Endometrium (tissue), 2 donors: ENCODE measurements at regions not wholly inside any gene's neighbourhood (a gene's known extent, or its start where the extent isn't known, plus 50 kb on each side); places are given as distances from the start of the nearest gene placed in this dataset.
A peak's percentile ranks its signal among the peaks of the same experiment; 100 is the strongest.
"Not testable (repeated sequence)": the region's sequence is repeated elsewhere in the genome, so short reads cannot be mapped to it uniquely, and the experiment has no call there.

Source experiments
- FAIRE-seq: peaks from 2 replicates; lab custom pipeline; 2012; peaks lifted over from hg19 to GRCh38; lab: Jason Lieb, UNC
- donor health status: control.
- donor health status: control.

DNA sequence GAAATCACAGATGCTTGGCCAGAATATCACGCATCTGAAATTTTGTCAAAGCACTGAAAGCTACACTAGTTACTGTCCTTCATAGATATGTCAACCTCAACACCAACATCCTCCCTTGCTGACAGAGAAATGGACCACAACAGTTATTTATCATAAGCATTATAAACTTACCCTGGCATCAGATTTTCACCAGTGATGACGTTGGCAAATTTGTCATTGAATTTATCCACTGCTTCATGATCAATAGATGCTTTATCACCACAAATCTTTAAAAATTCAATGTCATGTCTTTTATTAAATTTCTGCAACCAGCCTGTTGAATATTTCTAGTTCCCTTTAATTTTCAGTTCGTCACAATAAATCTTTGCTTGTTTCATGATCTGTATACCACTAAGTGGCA is 205.7 kb downstream of the GJA1 start:
- FAIRE-seq: no peak

DNA sequence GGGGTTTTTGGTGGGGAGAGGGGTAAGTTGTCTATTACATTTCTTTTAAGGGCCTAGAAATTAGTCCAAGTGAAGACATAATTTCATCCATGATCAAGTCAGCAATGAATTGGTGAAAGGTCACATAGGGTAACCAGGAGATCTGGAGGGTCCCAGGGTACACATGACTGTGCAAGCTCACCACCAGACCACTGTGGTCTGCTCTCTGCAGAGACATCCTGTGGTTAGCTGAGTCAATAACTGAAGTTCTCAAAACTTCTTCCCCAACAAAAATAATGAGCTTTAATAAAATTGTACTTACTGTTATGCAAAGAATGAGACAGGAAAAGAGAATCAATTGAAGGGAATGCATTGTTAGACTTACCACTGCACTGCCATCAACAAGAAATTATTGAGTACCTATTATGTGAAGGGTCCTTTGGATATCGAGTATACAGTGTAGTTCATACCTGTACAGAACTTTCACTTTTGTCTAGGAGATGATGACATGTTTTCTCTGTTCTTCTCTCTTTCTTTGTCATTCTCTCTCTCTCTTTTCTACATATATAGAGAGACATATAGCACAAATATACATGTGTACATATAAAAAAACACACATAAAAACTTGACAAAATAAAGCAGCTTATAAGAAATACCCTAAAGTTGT is 209.8 kb downstream of the GJA1 start:
- no peak for FAIRE-seq

DNA sequence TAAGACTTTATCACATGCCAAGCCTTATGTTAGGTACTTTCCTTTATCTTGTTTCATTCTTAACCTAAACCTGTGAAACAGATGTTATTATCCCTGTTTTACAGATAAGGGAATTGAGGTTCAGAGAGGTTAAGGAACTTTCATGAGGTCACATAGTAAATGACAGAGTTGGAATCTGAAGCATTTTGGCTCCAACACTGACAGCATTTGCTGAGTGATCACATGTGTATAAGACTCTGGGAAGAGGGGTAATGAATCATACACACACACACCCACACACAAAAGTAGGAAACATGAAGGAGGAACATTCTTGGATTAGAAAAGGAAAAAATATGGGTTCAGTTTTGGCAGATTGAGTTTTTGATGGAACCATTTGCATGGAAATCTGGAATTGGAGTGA is 212.5 kb downstream of the GJA1 start:
- no peak for FAIRE-seq

DNA sequence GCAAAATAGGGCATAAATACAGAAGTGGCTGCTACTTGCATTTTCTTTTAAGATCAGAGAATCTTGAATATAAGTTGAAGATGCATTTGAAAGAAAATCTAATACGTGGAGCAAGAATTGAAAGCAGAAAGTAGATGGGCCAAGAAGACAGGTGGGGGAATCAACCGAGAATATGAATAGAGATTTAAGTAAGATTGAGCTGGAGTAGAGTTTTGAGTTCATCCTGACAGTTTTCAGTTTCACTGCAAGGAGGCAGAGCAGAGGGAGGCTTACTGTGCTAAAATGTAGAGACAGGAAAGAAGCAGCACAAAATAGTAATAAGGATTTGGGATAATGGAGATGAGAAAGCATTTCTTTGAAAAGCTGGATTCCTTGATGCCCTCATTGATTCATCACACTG is 214.5 kb downstream of the GJA1 start:
- no peak for FAIRE-seq

DNA sequence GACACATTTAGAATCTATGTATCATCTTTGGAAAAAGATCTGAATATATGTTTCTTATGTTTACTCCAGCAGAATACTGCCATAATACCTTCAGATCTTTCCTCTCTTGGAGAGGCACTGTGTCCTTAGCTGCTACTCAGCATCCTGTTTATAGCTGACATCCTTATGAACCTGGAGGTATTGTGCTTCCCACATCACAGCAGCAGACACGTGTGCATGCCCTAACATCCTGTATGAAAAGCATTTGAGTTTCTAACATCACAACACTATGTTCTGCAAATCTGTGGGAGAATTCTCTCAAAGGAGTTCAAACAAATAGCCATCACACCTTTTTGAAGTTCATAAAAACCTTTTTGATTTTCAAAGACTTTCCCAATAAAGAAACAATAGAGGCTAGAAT is 216.0 kb downstream of the GJA1 start:
- FAIRE-seq: no peak

DNA sequence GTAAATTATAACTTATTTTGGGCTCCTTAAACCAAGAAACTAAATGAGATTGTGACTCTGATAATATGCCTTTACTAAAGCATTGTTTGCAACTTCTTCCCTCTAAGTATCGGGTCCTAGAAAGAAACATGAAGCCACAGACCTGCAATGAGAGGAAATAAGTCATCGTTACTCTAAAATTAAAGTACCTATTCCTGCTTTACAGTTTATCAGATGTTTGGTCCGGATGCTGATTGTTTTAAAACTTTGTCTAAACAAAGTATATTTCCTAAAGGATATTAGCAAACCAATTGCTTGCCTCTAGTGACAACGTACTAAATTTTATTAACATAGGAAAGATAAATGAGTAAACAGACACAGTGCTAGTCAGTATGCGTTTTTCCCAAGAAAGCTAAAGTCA is 216.8 kb downstream of the GJA1 start:
- FAIRE-seq: no peak

DNA sequence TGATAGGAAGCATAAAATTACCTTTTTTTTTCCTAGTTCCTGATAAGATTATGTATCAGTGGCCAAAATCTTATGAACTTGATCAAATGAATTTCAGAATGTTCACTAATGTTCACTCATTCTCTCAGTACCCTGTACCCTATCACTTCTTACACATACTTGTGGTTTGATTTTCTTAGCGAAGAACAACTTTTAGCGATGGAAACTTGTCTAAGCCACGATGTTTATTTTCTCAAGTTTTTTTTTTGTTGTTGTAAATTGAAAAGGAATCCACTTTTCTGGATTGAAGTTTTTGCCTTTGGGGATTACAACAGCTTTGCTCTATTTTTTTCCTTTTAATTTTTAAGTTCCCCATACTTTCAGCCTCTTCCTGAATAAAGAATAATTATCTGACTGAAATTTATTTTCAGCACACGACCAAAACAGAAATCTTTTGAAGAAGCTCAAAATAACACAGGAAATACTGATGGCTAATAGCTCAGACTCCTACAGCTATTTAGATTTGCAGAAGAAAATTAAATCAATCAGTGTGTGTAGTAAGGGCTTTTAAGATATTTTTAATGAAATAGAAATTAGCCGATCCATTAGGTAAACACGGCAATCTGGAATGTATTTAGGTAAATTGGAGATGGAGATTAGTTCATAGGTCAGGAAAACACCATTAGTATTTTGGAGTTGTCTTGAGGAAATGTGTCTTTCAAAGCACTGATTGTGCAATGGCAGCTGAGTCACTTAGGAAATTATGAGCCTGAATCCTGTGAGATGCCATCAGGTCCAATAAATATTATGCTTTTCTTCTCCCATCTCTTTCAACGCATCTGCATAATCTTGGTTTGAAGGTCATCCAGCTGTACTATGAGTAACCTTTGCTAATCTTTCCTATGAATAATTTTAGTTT is 217.5 kb downstream of the GJA1 start:
- peak; percentile 94 for FAIRE-seq

DNA sequence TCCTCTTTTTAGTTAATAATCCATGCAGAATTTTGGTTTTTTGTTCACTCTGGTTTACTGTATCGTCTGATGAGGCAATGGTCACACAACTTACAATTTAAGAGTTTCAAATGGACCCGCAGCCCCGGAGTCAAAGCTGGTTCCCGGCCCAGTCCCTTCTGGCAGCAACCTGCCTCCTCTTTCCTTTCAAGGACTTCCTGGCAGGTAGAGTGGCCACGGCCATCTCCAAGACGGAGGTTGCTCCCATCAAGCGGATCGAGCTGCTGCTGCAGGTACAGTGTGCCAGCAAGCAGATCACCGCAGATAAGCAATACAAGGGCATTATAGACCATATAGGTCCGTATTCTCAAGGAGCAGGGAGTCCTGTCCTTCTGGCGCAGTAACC is 218.2 kb downstream of the GJA1 start:
- FAIRE-seq: no peak

DNA sequence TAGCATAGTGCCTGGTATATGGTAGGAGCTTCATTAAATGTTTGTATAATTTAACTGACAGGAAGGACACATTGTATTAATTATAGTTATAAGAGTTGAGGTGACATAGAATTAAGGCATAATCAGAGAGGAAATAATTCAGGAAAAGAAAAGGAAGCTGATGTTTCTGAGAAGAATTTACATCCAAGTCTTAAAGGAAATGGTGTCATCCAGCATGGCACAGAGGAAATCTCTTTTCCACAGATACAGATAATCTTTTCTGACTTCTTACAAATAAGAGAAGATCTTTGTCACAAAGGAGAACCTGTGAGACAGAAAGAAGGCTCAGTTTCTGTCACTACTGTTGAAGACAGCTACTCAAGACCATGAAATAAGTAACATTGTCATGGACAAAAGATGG is 222.5 kb downstream of the GJA1 start:
- no peak for FAIRE-seq

DNA sequence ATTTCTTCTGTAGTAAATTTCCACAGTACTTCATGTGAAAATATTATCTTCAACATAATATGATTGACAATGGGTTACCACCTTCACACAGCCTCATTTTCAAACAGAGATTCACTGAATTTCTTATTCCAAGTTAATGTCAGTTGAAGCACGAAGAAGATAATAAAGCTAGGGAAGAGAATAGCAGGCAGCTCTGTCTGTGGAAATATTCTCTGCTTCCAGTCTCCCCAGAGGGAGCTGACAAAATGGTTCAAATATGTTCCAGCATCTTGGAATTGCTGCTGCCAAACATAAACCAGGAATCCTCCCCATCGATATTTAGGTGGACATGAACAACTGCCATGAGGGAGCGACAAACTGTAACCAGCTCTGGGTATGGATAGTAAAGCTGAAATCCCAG is 224.8 kb downstream of the GJA1 start:
- FAIRE-seq: no peak

DNA sequence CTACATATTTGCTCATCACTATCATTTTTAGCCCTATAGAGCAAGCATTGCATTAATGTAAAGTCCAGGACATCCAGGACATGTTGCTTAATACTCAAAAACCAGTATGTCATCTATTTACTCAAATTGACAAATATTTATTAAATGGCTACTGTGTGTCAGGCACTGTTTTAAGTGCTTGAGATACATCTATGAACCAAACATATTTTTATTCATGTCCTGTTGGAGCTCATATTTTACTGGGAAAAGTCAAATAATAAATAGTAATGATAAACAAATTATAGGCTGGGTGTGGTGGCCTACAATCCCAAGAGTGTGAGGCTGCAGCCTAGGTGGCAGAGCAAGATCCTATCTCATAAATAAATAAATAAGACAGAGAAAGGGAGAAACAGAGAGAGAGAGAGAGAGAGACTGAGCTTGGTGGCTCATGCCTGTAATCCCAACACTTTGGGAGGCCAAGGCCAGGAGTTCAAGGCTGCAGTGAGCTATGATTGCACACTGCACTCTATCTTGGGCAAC is 227.9 kb downstream of the GJA1 start:
- no peak for FAIRE-seq

DNA sequence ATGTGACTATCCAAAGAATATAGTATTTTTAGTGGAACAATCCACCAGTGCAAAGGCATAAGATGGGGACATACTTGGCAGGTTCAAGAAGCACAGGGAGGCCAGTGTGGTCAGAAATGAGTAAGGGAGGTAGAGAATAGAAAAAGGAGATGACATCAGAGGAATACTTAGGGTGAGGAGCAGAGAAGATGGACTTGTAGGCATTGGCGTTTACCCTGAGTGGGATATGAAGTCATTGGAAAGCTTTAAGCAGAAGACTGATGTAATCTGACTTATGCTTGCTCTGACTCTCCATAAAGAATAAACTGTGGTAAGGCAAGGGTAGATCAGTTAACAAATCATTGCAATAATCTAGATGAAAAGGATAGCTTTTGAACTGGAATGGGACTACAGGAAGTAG is 228.7 kb downstream of the GJA1 start:
- FAIRE-seq: no peak

DNA sequence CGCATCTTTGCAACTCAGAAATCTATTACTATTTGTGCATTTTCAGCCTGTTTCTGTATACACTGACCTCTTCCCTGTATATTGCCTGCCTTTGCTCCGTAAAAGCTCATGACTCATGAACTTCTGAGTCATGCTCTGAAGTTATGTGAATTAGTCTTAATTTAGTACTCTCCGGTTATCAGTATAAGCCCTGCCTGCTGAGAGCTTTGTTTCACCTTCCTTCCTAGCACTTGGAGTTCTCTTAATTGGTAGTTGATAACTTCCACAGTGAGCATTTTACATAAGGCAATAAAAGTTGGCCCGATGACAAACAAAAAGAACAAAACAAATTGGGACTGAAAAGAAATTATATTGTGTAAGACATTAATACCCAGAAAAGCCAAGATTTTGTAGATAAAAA is 231.4 kb downstream of the GJA1 start:
- FAIRE-seq: peak; percentile 33

DNA sequence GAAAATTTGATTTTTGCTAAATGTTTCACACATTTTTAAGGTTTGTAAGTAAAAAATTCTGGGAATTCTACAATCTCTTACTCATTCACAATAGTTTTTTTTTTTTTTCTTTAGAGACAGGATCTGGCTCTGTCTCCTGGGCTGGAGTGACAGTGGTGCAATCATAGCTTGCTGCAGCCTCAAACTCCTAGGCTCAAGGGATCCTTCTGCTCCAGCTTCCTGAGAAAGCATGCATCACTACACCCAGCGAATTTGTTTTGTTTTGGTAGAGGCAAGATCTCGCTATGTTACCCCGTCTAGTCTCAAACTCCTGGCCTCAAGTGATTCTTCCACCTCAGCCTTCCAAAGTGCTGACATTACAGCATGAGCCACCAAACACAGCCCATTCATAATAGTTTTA is 232.8 kb downstream of the GJA1 start:
- FAIRE-seq: no peak

DNA sequence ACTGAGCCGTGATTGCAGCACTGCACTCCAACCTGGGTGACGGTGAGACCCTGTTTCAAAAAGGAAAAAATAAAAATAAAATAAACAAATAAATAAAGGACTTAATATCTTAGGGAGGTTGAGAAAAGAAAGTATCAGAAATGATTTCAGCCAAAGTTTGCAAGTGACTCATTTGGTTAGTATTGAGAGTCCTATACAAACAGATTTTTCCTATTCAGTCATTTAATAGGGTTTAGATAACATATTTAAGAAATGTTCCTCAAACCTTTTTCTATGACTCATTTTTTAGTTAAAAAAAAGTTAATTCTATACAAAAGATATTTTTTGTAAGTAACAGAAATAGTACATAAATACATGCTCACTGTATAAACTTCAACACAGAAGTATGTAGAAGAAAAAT is 235.1 kb downstream of the GJA1 start:
- FAIRE-seq: peak; percentile 43

DNA sequence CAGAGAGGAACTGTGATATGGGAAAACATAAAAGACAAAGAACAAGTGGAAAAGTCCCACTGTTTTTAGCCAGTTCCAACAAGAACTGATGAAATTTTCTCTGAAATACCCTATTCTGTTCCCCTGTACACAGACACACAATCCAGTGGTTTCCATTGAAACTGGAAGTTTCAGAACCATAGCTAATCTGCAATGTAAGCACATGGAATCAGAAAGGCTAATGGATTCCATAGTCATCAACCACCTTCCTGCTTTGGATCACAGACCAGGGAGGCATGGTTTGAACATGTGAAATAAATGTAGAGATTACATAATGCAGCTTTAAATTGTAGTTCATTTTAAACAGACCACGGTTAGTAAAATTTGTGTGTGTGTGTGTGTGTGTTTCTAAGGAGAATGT is 242.1 kb downstream of the GJA1 start:
- FAIRE-seq: no peak

DNA sequence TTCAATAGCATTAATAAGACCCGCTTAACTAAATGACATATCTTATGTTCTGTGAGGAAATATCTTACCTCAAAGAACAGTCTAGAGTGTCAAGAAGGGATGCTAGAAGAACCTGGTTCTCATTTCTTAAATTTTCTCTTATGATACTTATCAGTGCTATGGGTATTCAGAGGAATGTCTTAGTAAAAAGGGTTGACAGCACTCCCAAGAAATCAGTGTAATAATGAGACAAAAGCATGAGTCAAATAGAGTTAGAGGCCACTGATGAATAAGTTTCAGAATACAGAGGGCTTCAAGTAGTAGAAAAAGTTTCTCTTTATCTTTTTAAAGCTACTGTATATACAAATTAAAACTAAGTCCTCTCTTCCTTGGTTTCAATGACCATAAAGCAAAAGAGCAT is 242.8 kb downstream of the GJA1 start:
- no peak for FAIRE-seq

DNA sequence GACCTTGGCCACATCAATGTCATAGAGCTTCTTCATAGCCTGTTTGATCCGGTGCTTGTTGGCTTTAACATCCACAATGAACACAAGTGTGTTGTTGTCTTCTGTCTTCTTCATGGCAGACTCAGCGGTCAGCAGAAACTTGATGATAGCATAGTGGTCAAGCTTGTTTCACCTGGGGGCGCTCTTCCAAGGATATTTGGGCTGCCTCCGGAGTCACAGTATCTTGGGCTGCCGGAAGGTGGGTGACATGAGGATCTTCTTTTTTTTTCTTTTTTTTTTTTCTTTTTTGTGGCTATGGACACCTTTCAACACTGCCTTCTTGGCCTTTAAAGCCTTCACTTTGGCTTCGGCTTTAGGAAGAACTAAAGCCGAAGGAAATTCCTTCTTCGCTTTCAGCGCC is 244.6 kb downstream of the GJA1 start:
- FAIRE-seq: no peak

DNA sequence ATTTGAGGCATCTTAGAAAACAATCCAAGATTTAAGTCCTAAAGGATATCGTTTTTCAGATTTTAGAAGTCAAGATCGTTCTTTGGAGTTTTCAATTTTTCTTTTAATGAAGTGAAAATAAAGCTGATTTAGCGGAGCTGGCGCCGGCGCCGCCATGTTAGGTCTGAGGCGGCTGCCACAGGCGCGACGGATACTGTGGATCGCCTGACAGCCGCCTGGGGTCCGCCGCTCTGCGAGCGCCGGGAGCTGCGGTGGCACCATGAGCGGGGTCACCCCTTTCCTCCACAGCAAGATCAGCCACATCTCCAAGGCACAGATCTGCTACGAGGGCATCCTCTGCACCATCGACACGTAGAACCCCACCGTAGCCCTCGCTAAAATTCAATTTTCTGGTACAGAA is 247.2 kb downstream of the GJA1 start:
- no peak for FAIRE-seq

DNA sequence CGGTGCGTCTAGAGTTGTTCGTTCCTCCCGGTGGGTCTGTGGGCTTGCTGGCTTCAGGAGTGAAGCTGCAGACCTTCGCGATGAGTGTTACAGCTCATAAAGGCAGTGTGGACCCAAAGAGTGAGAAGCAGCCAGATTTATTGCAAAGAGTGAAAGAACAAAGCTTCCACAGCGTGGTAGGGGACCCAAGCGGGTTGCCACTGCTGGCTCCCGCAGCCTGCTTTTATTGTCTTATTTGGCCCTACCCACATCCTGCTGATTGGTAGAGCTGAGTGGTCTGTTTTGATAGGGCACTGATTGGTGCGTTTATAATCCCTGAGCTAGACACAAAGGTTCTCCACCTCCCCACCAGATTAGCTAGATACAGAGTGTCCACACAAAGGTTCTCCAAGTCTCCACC is 250.4 kb downstream of the GJA1 start:
- not testable (repeated sequence) for FAIRE-seq

DNA sequence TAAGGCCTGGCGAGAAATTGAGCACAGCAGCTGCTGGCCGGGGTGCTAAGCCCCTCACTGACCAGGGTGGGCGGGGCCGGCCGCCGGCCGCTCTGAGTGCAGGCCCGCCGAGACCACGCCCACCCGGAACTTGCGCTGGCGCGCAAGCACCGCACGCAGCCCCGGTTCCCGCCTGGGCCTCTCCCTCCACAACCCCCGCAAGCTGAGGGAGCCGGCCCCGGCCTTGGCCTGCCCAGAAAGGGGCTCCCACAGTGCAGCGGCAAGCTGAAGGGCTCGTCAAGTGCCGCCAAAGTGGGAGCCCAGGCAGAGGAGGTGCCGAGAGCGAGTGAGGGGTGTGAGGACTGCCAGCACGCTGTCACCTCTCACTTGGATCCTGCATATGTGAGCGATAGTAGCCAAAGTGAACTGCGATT is 251.2 kb downstream of the GJA1 start:
- FAIRE-seq: no peak

DNA sequence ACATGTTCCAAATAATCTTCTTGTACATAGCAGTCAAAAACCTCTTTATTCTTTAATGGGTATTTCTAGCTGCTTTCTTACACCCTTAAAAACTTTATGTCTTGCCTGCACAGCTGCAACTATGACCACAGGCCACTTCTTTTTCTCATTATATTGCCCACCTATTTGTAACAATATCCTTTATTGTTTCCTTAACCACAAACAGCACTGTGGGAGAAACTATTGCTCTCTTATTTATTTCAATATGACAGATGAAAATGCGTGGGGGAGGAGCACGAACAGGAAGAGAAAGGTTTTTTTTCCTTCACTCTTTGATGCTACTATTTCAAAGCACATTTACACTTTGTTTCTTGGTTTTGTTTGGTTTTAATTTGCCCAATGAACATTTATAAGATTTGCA is 253.5 kb downstream of the GJA1 start:
- FAIRE-seq: peak; percentile 53

DNA sequence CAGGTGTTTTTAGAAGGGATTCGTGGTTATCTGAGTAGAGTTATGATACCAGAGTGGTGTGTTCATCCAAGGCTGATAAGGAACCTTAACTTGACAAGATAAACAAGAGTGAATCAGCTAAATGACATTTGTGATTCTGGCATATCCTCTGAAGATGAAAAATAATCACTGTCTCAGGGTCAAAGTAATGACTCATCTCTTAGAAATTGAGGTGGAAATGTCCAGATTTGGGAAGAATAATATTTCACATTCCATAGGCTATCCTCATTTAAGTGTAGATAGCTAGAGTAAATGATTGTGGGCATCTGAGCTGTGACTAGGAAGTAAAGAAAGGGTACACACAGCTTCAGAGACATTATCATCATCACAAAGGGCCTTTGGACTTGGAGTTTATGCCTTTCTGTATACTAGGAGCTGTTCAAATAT is 255.7 kb downstream of the GJA1 start:
- FAIRE-seq: no peak

DNA sequence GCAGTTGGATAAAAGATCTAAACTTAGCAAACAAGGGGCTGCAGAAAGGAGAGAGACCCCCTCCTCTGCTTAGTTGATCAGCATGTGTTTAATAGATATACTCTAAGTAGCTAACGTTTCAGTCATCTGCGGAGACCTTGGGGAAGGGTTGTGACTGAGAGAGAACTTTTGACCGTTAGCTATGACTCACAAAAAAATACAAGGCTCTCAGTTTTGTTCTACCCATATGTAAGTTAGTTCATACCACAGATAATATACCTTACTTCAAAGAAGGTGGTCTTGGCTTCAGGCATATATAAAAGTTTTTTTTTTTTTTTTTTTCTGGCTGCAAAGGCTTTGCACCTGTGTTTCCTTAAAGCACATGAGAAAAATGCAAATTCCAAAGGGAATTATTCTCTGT is 258.9 kb downstream of the GJA1 start:
- no peak for FAIRE-seq
